ENCODE measurements at regions not wholly inside any gene's neighbourhood (a gene's known extent, or its start where the extent isn't known, plus 50 kb on each side); places are given as distances from the start of the nearest gene placed in this dataset.

DNA sequence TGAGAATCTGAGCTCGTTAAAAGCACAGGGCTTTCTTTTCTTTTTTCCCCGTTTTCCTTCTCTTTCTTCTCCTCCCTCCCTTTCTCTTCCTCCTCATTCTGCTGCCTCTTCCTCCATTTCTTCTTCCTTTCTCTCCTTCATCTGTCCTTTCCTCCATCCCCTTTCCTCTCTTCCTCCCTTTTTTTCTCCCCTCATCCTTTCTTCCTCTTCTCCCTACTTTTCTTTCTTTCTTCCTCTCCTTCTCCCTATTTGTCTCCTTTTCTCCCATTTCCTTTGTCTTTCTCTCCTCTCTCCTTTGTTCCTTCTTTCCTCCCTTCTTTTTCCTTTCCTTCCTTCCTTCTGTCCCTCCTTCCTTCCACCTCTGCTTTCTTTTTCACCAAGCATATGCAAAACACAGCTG lies 649.4 kb downstream of the IRX1 start:
- no peak for TF ChIP-seq CTCF (IDR thresholded peaks at IDR 0.05)
- TF ChIP-seq EP300 (IDR thresholded peaks at IDR 0.05) = no peak
- TF ChIP-seq POLR2A (IDR thresholded peaks at IDR 0.05) = no peak
- TF ChIP-seq POLR2AphosphoS5 (IDR thresholded peaks at IDR 0.05) = no peak
